GM19395 (cell line): ENCODE measurements at regions not wholly inside any gene's neighbourhood (a gene's known extent, or its start where the extent isn't known, plus 50 kb on each side); places are given as distances from the start of the nearest gene placed in this dataset.
"Not testable (repeated sequence)": the region's sequence is repeated elsewhere in the genome, so short reads cannot be mapped to it uniquely, and the experiment has no call there.

Experiments
- ATAC-seq: cut with Tn5 transposase; IDR thresholded peaks from one replicate; pipeline ENCODE4 v1.9.1; 2021; ENCODE audit warnings: mild to moderate bottlenecking, moderate library complexity; ENCODE audit not compliant: unreplicated experiment

DNA sequence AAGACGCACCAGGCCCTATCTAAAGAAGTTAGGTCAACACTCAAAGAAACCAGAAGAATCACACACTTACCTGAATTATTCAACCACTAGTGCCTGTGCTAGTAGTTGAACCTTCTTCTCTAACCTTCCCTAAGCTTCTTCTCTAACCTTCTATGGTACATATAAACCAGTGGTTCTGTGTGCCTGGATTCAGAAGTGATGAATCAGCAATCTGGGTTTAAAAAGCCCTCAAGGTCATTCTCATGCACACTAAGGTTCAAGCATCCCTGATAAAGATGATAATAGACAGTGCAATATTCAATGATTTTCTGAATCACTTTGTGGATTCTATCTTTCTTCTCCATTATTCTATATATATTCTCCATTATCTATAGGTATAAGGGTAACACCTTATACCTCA lies 271.4 kb upstream of the TBX18 start:
- ATAC-seq = no peak

DNA sequence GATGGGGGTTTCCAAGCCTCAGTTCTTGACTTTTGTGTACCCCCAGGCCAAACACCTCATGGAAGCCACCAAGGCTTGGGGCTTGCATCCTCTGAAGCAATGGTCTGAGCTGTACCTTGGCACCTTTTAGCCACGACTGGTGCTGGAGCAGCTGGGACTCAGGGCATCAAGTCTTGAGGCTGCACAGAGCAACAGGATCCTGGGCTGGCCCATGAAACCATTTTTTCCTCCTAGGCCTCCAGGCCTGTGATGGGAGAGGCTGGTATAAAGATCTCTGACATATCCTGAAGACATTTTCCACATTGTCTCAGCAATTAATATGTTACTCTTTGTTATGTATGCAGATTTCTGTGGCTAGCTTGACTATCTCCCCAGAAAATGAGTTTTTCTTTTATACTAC lies 269.1 kb upstream of the TBX18 start:
- no peak for ATAC-seq

DNA sequence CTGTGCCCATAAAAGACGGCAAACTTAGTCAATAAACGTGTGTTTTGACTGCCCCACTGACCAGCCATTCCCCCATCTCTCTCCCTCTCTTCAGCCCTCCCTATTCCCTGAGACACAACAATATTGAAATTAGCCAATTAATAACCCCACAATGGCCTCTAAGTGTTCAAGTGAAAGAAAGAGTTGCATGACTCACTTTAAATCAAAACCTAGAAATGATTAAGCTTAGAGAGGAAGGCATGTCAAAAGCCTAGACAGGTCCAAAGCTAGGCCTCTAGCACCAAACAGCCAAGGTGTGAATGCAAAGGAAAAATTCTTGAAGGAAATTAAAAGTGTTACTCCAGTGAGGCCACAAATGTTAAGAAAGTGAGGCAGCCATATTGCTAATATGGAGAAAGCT lies 261.6 kb upstream of the TBX18 start:
- no peak for ATAC-seq

DNA sequence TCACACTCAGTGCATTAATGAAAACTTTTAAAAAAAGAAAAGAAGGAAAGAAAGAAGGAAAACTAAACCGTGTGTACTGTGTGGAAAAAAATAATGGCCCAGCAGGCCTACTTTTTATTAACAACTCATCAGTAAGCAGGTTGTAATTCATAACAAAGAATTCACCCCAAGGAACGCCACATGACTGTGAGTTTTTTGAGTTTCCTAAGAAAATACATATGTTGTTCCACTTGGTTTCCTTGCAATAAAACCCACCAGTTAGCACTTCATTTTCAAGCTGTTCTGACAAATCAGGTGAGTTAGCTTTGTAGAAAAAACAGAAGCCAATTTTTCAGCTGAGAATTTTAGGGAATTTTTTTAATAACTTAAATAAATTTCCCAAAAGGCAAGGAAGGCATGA lies 259.3 kb upstream of the TBX18 start:
- no peak for ATAC-seq

DNA sequence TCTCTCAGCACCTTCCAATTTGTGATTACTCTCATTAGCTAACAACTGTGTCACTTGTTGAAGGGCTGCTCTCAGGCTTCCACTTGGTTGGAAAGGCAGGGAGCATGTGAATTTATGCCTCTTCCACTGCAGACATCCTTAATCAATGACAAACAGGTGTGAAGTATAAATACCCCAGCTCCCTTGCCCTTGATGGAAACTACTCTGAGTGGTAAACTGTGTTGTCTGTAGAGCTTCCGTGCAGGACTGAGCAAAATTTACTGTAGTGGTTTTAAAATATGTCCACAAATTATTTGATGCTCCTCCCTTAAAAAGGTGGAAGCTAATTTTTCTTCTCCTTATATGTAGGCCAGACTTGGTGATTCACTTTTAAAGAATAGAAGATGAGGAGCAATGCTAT lies 253.0 kb upstream of the TBX18 start:
- ATAC-seq = no peak

DNA sequence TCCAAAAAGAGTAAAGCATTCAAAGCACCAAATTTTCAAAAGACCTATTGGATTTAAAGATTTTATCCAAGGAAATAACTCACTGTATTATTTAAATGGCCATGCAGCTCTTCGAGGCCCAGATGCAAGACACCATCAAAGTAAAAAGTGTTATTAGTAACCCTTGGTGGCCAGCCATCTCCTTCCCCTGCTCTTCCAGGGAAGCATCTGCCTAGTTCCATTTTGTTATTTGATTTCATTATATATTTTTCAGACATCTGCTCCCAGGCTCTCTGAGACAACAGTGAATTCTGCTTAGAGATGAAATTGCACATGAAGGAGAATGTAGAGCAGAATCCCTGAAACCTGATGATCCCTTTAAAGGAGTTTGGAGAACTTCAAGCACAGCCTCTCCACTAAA lies 252.3 kb upstream of the TBX18 start:
- no peak for ATAC-seq

DNA sequence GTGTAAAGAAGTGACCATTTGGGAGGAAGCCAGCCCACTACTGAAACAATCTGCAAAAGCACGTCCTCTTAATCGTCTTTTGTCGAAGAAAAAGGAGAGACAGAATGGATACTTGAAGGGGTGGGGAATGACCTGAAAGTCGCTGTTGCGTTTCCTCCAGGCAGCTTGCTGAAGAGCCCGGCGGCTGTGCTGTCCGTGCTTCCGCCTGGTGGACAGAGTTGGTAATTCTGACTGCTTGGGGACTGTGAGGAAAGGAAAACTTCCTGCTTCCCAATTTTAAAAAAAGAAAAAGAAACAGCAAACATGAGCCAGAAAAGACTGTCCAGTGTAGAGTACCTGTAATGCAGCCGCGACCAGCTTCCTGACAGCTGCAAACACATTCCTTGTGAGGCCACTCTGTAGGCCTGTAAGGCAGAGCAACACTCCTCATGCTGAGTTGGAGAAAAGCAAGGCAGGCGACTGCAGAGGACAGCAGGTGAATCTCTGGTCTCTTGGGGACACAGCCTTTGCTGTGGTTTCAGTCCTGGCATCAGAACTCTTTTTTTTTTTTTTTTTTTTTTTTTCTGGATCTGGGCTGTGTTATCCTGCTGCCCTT lies 251.1 kb upstream of the TBX18 start:
- ATAC-seq = peak; percentile 86

DNA sequence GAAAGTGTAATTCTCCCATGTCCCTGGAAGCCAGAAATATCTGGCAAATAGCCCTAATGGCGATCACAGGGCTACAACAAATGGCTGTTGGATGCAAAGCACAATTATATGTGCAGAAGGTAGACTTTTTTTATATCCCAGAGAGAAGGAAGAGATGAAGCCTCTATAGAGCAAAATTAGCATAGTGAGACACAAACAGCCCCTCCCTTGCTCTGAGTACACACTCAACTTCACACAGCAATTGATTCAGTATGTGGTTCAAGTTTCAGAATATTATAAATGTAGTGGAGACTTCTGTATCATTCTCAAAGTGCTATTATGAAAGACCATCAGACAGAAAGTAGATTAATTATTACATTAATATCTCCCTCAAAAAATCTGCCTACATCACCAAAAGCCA lies 246.5 kb upstream of the TBX18 start:
- ATAC-seq = no peak

DNA sequence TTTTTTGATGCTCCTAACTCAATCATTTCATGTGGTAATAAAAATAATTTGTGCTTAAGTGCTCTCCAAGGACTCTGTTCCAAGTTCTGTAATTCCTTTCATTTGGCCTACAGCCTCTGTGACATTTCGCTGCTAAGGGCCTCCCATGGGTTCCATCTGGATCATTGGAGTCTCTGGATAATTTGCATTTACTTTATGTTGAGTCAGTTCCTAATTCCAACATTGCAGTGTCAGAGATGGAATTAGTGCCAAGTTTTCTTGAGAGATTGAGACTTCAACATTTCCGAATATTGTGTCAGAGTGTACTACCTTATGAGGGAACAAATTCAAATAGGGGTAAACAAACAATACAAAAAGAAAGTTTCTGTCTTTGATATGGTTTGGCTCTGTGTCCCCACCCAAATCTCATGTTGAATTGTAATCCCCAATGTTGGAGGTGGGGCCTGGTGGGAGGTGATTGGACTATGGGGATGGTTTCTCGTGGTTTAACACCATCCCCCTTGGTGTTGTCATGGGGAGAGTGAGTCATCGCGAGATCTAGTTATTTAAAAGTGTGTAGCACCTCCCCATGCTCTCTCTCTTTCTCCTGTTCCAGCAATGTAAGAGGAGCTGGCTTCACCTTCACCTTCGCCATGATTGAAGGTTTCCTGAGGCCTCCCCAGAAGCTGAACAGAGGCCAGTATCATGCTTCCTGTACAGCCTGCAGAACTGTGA lies 244.1 kb upstream of the TBX18 start:
- no peak for ATAC-seq

DNA sequence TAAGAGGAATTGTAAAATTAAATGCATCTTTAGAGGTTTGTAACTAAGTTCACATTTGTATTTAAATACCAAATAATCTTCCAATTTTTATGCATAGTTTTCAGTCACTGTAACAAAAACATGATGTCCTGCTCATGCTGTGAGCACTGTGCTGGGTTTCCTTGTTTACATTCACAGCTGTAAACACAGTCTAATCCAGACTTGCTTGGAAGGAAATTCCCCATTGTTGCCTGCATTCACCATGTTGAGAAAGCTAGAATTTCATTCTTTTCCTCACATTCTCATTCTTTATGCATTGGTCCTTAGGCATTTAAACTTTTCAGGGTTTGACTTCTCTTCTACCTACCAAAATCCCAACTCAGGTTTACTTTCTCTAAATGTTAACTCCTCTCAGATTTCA lies 242.0 kb upstream of the TBX18 start:
- no peak for ATAC-seq

DNA sequence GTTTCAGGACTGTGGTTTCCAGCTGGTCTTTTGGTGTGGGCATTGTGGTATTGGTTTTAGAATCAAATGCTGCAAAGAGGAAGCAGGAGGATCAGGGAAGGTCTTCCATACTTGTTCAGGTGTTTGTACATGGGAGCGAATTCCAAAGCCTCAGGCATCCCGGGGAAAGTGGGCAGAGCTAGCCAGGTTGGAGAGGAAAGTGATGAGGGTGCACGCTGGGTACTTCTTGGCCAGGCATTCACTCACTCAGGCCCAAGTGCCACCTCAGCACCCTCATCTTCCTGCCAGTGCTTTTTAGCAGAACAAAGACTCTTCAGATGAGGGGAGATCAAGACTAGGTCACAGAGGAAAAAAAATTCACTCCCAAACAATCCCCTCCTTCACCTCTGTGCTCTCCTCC lies 241.1 kb upstream of the TBX18 start:
- no peak for ATAC-seq

DNA sequence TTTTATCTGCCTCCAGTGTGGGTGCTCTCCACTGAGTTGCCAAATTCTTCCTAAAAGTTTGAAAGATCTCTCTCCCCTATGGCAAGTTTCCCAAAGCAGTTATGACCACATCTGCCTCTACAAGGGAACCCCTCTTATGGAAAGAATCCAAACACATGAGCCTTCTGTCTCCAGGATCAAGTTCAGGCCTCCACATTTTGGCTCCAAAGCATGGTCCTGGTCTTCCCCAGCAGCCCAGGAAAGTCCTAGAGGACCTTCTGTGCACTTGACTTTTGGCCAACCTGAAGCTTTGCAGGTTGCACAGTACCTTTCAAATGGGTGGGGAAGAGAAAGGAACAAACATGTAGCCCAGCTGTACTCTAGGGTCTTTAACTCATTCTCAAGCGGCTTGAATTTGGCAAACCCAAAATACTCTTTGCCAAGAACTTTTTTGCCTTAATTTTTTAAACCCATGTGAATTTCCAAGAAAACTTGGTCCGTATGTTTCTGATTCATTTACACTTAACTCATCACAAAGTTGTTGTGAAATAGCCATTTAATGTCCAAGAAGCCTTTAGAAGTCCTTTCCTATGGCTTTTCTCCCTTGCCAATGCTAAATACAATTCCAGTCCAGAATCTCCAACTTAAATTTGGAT lies 240.1 kb upstream of the TBX18 start:
- no peak for ATAC-seq

DNA sequence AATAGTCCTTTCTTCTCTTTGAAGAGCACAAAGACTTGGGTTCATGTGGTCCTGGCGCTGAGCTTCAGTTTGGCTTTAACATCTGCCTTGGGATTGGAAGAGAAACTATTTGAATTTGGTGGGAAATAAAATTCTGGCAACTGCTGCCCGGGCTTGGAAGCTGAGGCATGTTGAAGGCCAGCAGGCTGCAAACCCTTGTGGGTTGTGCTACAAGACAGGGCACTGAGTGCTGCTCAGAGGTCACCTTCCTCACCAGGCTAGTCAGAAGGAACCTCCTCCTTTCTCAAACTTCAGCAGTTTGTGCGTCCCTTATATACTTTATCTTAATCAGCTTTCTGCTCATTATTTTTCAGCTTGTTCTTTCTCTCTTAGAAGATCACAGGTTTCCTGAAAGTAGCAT lies 238.4 kb upstream of the TBX18 start:
- ATAC-seq = no peak

DNA sequence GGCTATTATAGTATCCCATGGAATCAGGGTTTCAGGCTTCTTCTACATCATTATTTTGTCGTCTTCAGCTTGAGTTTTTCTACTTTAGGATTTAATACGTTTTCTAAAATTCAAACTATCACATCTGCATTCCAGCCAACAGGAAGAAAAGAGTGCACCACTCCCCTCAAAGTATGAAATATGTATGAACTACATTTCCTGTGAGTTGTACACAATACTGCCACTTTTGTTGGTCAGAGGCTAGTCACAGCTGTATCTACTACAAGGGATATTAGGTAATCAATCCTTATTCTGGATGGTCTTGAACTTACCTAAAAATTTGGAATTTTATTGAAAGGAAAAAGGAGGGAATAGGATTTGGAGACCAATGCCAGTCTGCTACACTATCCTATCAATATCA lies 235.6 kb upstream of the TBX18 start:
- ATAC-seq = no peak

DNA sequence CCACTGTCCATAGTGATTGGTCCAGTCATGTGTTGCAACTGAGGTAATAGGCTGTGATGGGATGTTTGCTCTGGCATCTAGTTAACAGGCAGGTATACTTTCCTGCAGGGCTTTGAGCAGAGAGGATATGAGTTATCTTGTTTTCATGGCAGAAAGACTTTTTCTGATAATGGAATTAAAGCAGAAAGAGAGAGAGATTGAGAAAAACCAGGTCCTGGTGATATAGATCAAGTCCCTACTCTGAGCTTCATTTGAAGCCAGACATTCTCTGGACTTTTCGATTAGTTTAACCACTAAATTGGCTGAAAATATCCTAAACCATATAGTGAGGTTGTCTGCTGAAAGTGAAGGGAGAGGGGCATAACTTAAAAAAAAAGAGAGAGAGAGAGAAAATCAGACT lies 233.8 kb upstream of the TBX18 start:
- ATAC-seq = no peak

DNA sequence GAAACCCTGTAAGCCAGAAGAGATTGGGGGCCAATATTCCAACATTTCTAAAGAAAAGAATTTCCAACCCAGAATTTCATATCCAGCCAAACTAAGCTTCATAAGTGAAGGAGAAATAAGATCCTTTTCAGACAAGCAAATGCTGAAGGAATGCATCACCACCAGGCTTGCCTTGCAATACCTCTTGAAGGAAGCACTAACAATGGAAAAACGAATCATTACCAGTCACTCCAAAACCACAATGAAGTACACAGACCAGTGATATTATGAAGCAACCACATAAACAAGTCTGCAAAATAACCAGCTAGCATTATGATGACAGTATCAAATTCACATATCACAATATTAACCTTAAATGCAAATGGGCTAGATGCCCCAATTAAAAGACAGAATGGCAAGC lies 224.4 kb upstream of the TBX18 start:
- not testable (repeated sequence) for ATAC-seq

DNA sequence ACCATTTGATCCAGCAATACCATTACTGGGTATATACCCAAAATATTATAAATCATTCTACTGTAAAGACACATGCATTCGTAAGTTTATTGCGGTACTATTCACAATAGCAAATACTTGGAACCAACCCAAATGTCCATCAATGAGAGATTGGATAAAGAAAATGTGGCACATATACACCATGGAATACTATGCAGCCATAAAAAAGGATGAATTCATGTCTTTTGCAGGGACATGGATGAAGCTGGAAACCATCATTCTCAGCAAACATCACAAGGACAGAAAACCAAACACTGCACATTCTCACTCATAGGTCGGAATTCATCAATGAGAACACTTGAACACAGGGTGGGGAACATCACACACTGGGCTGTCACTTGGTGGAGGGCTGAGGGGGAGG lies 221.1 kb upstream of the TBX18 start:
- not testable (repeated sequence) for ATAC-seq

DNA sequence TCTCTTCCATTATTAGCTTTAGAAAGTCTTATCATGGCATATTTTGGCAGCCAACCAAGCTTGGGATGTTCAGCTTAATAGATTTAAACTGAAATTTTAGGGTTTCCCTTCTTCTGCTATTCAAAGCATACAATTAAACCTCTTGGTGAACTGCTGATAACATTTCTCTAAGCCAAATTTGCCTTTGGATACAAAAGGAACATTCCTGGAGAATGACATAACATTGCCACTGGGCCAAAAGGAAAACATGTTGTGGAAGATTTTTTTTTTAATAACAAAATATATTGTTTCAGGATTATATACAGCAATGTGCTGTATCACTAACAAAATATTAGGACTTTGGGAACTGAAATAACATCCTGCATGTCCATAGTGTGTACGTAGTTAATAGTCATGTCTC lies 215.1 kb upstream of the TBX18 start:
- no peak for ATAC-seq

DNA sequence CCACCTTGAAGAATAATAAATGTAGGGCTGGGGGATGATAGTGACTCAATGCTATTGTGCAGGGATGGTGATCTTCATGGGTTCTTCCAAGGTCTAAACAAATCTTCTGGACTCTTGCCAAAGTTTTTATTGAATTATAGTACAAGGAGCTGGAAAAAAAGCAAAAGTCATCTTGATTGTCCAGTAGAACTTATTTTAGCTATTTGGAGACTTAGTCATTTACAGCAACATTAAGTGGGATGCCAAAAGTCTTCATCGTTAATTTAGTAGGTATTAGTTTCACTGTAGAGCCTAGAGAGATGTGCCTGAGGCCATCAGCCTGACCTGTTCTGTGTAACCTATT lies 212.9 kb upstream of the TBX18 start:
- ATAC-seq = no peak

DNA sequence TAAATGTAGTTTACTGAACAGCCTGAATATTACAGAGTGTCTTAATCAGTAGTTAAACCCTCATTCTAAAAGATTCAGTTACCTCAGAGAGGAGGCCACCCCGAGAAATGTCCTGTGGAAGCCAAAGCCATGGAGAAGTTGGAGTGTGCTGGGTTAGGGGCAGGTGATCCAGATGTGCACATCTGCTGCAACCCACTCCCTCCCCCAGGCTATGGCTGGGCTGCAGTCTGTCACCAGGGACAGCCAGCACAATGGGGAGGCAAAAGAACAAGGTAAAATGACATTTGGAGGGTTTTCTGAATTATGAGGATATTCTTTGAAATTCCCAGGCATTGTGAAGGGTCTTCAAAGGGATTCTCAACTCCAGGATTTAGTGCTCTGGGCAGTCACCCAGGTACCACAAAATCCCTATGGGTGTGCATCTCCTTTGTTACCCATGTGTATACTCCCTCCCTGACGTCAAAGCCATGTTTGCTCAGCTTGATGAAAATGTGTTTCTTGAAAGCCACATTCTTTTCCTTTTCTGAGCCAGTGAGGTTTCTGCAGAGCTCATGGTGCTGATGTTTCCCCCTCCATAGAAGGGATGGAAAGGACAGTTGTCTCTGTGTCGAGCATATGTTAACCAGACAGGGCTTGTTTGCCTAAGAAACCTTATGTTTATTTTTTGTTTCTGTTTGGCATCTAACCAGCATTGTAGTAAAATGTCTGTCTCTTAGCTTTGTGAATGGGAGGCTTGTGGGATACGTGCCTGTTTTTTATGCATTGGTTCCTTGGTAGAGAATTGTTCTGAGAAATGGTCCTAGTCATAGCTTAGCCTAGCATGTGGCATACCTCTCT lies 212.3 kb upstream of the TBX18 start:
- ATAC-seq = no peak

DNA sequence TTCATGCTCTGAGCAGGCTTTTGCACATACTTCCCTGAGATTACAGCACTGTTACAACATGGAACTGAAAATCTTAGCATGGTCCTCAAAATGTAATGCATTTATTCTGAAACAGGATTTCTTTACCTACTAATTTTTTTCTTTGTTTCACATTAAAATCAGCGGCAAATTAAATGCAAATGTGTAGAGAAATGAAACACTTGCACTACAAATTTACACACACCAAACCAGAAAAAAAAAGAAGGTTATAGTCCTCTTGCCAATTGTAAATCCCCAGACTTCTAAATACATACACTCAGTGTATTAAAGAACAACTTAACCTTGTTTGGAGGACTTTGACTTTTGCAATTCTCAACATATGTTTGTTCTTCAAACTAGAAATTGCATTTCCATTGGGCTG lies 210.9 kb upstream of the TBX18 start:
- no peak for ATAC-seq

DNA sequence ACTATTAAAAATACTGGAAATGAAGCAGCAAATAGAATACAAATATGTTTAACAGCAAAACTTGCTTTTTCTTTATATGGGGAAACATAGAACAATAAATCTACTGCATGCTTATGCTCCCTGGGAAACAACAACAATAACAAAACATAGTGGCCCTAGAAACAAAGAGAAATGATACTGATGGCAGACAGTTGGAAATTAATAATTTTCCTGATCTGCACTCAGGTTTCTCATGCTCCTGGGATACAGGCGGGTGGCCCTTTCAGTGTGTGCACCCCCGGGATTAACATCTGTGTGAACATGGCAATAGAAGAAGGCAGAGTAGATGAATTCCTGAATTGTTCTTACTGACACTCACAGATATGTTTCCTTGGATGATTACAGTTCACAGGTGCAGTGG lies 209.2 kb upstream of the TBX18 start:
- no peak for ATAC-seq
